ENCODE measurements at regions not wholly inside any gene's neighbourhood (a gene's known extent, or its start where the extent isn't known, plus 50 kb on each side); places are given as distances from the start of the nearest gene placed in this dataset.

DNA sequence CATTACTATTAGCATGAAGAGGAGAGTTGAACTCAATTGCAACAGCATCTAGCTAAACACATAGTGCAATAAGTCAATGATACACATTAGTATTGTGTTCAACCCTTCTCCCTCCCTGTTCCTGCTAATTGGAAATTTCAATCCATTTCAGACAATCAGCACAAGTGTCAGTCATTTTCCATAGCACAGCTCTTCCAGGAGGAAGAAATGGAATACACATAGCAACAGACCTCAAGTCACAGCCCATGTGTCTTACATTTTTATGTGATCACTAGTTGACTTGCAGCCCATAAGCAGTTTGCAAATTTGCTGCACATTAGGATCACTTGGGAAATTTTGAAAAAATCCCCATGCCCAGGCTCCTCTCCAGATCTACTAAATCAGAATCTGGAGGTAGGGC lies 636.9 kb downstream of the TLE4 start:
- dilution Hi-C loops (cut with MboI; ENCODE audit: extremely low pct_ligation_motif_present, low sequenced_read_pairs) = no loop called here
- Histone ChIP-seq H3K4me1 (ENCODE audit: control insufficient read depth, extremely low read depth, insufficient read depth, low read length) (no peaks in the 10 kb centered on the region), H3K9me1 (replicated peaks; ENCODE audit: control insufficient read depth, extremely low read depth, insufficient read depth, low read length) (no peaks in the 10 kb centered on the region), H3K4me2 (ENCODE audit: insufficient read depth, low read length) (no peak overlapping the region), H3K4me3 (replicated peaks in 1 of 3; ENCODE audit: insufficient read depth in 1 of 3, low read depth in 1 of 3, low read length in 3 of 3) (no peak overlapping the region), H4K20me1 (replicated peaks; ENCODE audit: control insufficient read depth, extremely low read depth, insufficient read depth, low read length) (no peaks in the 10 kb centered on the region), H3K36me3 (ENCODE audit: control insufficient read depth in 2 of 2, extremely low read depth in 1 of 2, insufficient read depth in 2 of 2, low read length in 2 of 2) (no peaks in the 10 kb centered on the region), H2AFZ (ENCODE audit: low read depth, low read length) (no peak overlapping the region), H3K27ac (ENCODE audit: insufficient read depth, low read depth, low read length) (no peak overlapping the region), H3K79me2 (ENCODE audit: control insufficient read depth, insufficient read depth, low read length) (no peaks in the 10 kb centered on the region), H3K27me3 (ENCODE audit: control insufficient read depth in 2 of 2, insufficient read depth in 2 of 2, low read length in 2 of 2) (no peaks in the 10 kb centered on the region), H3K9me3 (replicated peaks; ENCODE audit: control insufficient read depth, insufficient read depth, low read length) (no peaks in the 10 kb centered on the region), H3K9ac (replicated peaks; ENCODE audit: extremely low read depth, insufficient read depth, low read length) (no peak overlapping the region)
- no peak for TF ChIP-seq POLR2AphosphoS5 (IDR thresholded peaks at IDR 0.05; ENCODE audit: insufficient read depth, low read depth, low read length)
- TF ChIP-seq POLR2A (IDR thresholded peaks at IDR 0.05; ENCODE audit: low read depth, low read length) = no peak
- TF ChIP-seq GATA2 (IDR thresholded peaks at IDR 0.05; ENCODE audit: insufficient read depth, insufficient read length, low read depth, low read length) = no peak
- TF ChIP-seq EZH2 (IDR thresholded peaks at IDR 0.05; ENCODE audit: borderline replicate concordance, low read depth, low read length, severe bottlenecking) = no peak
- no peak for TF ChIP-seq FOS (IDR thresholded peaks at IDR 0.05; ENCODE audit: borderline replicate concordance, insufficient read depth, low read length)
- TF ChIP-seq MYC (IDR thresholded peaks at IDR 0.05; ENCODE audit: low read depth, low read length) = no peak
- TF ChIP-seq, protein P1, sequence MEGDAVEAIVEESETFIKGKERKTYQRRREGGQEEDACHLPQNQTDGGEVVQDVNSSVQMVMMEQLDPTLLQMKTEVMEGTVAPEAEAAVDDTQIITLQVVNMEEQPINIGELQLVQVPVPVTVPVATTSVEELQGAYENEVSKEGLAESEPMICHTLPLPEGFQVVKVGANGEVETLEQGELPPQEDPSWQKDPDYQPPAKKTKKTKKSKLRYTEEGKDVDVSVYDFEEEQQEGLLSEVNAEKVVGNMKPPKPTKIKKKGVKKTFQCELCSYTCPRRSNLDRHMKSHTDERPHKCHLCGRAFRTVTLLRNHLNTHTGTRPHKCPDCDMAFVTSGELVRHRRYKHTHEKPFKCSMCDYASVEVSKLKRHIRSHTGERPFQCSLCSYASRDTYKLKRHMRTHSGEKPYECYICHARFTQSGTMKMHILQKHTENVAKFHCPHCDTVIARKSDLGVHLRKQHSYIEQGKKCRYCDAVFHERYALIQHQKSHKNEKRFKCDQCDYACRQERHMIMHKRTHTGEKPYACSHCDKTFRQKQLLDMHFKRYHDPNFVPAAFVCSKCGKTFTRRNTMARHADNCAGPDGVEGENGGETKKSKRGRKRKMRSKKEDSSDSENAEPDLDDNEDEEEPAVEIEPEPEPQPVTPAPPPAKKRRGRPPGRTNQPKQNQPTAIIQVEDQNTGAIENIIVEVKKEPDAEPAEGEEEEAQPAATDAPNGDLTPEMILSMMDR (IDR thresholded peaks at IDR 0.05; ENCODE audit: extremely low read depth in 1 of 2, insufficient read depth in 1 of 2, low read depth in 1 of 2, low read length in 2 of 2) = no peak
- no peak for TF ChIP-seq JUN (IDR thresholded peaks at IDR 0.05; ENCODE audit: borderline replicate concordance, insufficient read depth, insufficient read length, low read depth)
- TF ChIP-seq, protein P2, sequence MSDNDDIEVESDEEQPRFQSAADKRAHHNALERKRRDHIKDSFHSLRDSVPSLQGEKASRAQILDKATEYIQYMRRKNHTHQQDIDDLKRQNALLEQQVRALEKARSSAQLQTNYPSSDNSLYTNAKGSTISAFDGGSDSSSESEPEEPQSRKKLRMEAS (IDR thresholded peaks at IDR 0.05; ENCODE audit: insufficient read depth, insufficient read length) = no peak
- FAIRE-seq (no peak), DNase-seq (ENCODE audit: low read depth, low spot score) (no peak)
- intact Hi-C loops (cut with micrococcal nuclease) = no loop called here
- ChIA-PET POLR2A (no interaction called here), CTCF (no interaction called here)
- no TSS peak for BruUV-seq (replicated peaks)
